K562 (cell line): ENCODE measurements at regions not wholly inside any gene's neighbourhood (a gene's known extent, or its start where the extent isn't known, plus 50 kb on each side); places are given as distances from the start of the nearest gene placed in this dataset.
"Not testable (repeated sequence)": the region's sequence is repeated elsewhere in the genome, so short reads cannot be mapped to it uniquely, and the experiment has no call there.

Experiments
- ATAC-seq: fragments of 200-7000 bp; cut with Tn5 transposase; 3 replicates; pipeline ENCODE4 v1.9.1; 2020; ENCODE audit warnings: moderate library complexity
- BruUV-seq: library from RNA; stranded (reverse); fragments of 400-500 nt; replicated peaks from 2 replicates; lab custom pipeline; 2021; lab: Mats Ljungman, UMichigan
- CTCF ChIA-PET: fragments of 300-600 bp; formaldehyde crosslinking; extraction: SDS; loops from one replicate; lab custom pipeline; 2021; ENCODE audit warnings: low intra/inter-chr PET ratio; lab: Yijun Ruan, JAX
- POLR2A ChIA-PET: fragments of 300-600, 350-650 bp; sonication (Branson Sonifier 250); formaldehyde crosslinking; extraction: SDS; loops from one replicate; lab custom pipeline; 2021; ENCODE audit warnings: antibody characterized with exemption, inconsistent platforms; lab: Yijun Ruan, JAX
- DNase-seq, 4 experiments: peaks; one replicate each; pipeline versions ENCODE4 v3.0.0 to v3.0.0-alpha.2; 2011 to 2018; ENCODE audit warnings: low spot score in 3 of 4, mixed read lengths in 3 of 4; ENCODE audit errors: extremely low read depth in 1 of 4
- FAIRE-seq: peaks from 2 replicates; lab custom pipeline; 2011; peaks lifted over from hg19 to GRCh38; lab: Jason Lieb, UNC
- H2AFZ ChIP-seq: 2 replicates; pipeline ENCODE4 v1.6.0; 2011; ENCODE audit warnings: low read depth, low read length, control low read depth, inconsistent platforms
- H3K27ac ChIP-seq: fragments of 200-600 bp; 3 replicates; pipeline ENCODE4 v1.8.0; 2011; ENCODE audit warnings: low read depth, mild to moderate bottlenecking, control low read depth, inconsistent platforms, low read length, moderate library complexity, mixed read lengths; ENCODE audit errors: extremely low read depth
- H3K27me3 ChIP-seq, 2 experiments: fragments of 300-600 bp in 1 of 2; 2 replicates in 1 of 2; 3 replicates in 1 of 2; pipeline versions ENCODE4 v1.6.0 to v1.8.0; 2011; ENCODE audit warnings: inconsistent platforms in 2 of 2, low read length in 2 of 2, mild to moderate bottlenecking in 1 of 2, mixed read lengths in 1 of 2, moderate library complexity in 1 of 2; ENCODE audit not compliant: control insufficient read depth in 2 of 2, insufficient read depth in 2 of 2
- H3K36me3 ChIP-seq: fragments of 300-600 bp; 3 replicates; pipeline ENCODE4 v1.8.0; 2011; ENCODE audit warnings: mild to moderate bottlenecking, low read length, inconsistent platforms; ENCODE audit not compliant: control insufficient read depth, insufficient read depth
- H3K4me1 ChIP-seq, 2 experiments: fragments of 200-600 bp in 1 of 2; replicated peaks in 1 of 2; 2 replicates in 1 of 2; 3 replicates in 1 of 2; pipeline versions ENCODE4 v1.5.1 to v1.8.0; 2011; ENCODE audit warnings: inconsistent platforms in 2 of 2, low read length in 2 of 2, mild to moderate bottlenecking in 1 of 2, mixed read lengths in 1 of 2, moderate library complexity in 1 of 2; ENCODE audit not compliant: control insufficient read depth in 2 of 2, insufficient read depth in 2 of 2
- H3K4me2 ChIP-seq: 2 replicates; pipeline ENCODE4 v1.6.1; 2011; ENCODE audit warnings: low read length, control low read depth, inconsistent platforms, mixed read lengths; ENCODE audit not compliant: insufficient read depth
- H3K4me3 ChIP-seq: fragments of 200-600 bp; sonication (generic), shearing (Covaris generic); 2 replicates; pipeline ENCODE4 v1.5.1; 2016; ENCODE audit warnings: control low read depth, inconsistent platforms
- H3K79me2 ChIP-seq: fragments of 200-600 bp; 3 replicates; pipeline ENCODE4 v1.8.0; 2011; ENCODE audit warnings: low read length, inconsistent platforms; ENCODE audit not compliant: control insufficient read depth, insufficient read depth
- H3K9ac ChIP-seq, 2 experiments: 2 replicates each; pipeline versions ENCODE4 v1.6.0 to v1.6.1; 2011; ENCODE audit warnings: low read depth in 2 of 2, low read length in 2 of 2, control low read depth in 1 of 2, inconsistent platforms in 1 of 2, mild to moderate bottlenecking in 1 of 2, mixed read lengths in 1 of 2; ENCODE audit not compliant: insufficient read depth in 1 of 2
- H3K9me1 ChIP-seq: one replicate; pipeline ENCODE4 v1.6.0; 2011; ENCODE audit warnings: inconsistent platforms, mild to moderate bottlenecking, low read length, moderate library complexity; ENCODE audit not compliant: control insufficient read depth, insufficient read depth
- H3K9me3 ChIP-seq: replicated peaks from 2 replicates; pipeline ENCODE4 v1.5.1; 2011; ENCODE audit warnings: low read depth, low read length, inconsistent platforms; ENCODE audit not compliant: control insufficient read depth, insufficient read depth
- H4K20me1 ChIP-seq: replicated peaks from 2 replicates; pipeline ENCODE4 v1.6.1; 2011; ENCODE audit warnings: low read length, inconsistent platforms, mixed read lengths; ENCODE audit not compliant: control insufficient read depth, insufficient read depth
- BRD9 ChIP-seq: fragments of 450-650 bp; IDR thresholded peaks from 2 replicates; pipeline ENCODE4 v1.6.1; 2018; ENCODE audit warnings: low read depth; ENCODE audit not compliant: partially characterized antibody
- HDAC2 ChIP-seq: fragments of 450-650 bp; IDR thresholded peaks from 2 replicates; pipeline ENCODE4 v1.6.1; 2016; ENCODE audit warnings: mild to moderate bottlenecking
- RFX5 ChIP-seq: IDR thresholded peaks from 2 replicates; pipeline ENCODE4 v1.6.1; 2011; ENCODE audit warnings: low read depth, mild to moderate bottlenecking, improper control_type of control experiment, low read length
- SMAD4 ChIP-seq: fragments of 250-450 bp; sonication (Bioruptor Pico); conservative IDR thresholded peaks from 2 replicates; pipeline ENCODE4 v1.8.0; 2021; ENCODE audit warnings: inconsistent platforms, mild to moderate bottlenecking, moderate library complexity
- ZNF699 ChIP-seq: fragments of 250-450 bp; sonication (Bioruptor Pico); IDR thresholded peaks from 2 replicates; pipeline ENCODE4 v1.8.0; 2021; ENCODE audit warnings: mild to moderate bottlenecking, moderate library complexity; ENCODE audit not compliant: insufficient replicate concordance
- ZNF717 ChIP-seq: fragments of 250-450 bp; sonication (Bioruptor Pico); IDR thresholded peaks from 2 replicates; pipeline ENCODE4 v1.5.0; 2021
- WGBS: fragments of 100-300 bp; shearing (Covaris generic); methylation state at CpG from one replicate; pipeline ENCODE4 v1.1.6; 2016; ENCODE audit warnings: low coverage, mixed read lengths; ENCODE audit not compliant: insufficient coverage; ENCODE audit errors: missing lambda C conversion rate; 5-methylcytosine and 5-hydroxymethylcytosine counted together
- in situ Hi-C: fragments of 300-500 bp; cut with MboI; formaldehyde crosslinking; loops from 4 replicates; pipeline ENCODE4 v1.15.0; 2018; ENCODE audit warnings: inconsistent platforms, mixed read lengths
- intact Hi-C: fragments of 100-400 bp; cut with micrococcal nuclease; formaldehyde crosslinking; loops from 2 replicates; pipeline ENCODE4 v1.14.2; 2022

DNA sequence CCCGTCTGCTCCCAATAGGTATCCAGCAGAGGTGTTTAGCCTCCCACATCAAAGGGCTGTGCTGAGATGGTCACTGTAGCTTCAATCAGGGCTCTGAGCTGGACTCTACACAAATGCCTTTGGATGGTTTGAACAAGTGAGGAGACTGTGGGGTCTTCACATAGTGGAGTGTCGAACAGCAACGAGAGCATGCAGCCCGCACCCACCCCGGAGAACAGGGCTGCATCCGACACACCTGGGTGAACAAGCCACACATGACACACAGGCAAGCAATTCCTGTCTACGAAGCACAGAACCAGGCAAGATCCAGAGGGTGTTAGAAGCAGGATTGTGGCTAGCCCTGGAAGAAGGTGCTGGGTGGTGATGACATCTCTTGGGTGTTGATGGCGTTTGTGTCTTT, 58.0 kb upstream of the FGF3 start (continued):
- TF ChIP-seq BRD9 (no peak), HDAC2 (no peak), ZNF717 (CRISPR knock-in tag) (no peak)

DNA sequence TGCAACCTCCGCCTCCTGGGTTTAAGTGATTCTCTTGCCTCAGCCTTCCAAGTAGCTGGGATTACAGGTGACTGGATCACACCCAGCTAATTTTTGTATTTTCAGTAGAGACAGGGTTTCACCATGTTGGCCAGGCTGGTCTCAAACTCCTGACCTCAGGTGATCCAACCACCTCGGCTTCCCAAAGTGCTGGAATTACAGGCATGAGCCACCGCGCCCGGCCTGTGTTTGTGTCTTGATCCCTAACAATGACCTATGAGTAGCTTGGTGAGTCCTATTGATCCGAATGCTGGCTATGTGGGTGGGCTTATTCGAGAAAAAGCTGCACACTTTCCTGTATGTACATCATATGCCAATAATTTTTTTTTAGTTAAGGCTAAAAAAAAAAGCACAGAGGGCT, 58.5 kb upstream of the FGF3 start:
- FAIRE-seq, H3K4me3 ChIP-seq, H2AFZ ChIP-seq, H3K9me1 ChIP-seq, POLR2A ChIA-PET, H3K9ac ChIP-seq, H3K27ac ChIP-seq, H3K4me2 ChIP-seq, BruUV-seq, in situ Hi-C loops, CTCF ChIA-PET, H3K36me3 ChIP-seq, H3K9me3 ChIP-seq, ATAC-seq, H3K79me2 ChIP-seq, H3K4me1 ChIP-seq, intact Hi-C loops, DNase-seq: not testable (repeated sequence)
- Histone ChIP-seq H3K27me3 (peaks cover 28 to 87% of the 10 kb centered on the region in 2 experiments; a peak in 4 of 5 replicates), H4K20me1 (peaks cover 16% of the 10 kb centered on the region)
- WGBS = 10% methylated on average over 6 of the region's 7 CpGs

DNA sequence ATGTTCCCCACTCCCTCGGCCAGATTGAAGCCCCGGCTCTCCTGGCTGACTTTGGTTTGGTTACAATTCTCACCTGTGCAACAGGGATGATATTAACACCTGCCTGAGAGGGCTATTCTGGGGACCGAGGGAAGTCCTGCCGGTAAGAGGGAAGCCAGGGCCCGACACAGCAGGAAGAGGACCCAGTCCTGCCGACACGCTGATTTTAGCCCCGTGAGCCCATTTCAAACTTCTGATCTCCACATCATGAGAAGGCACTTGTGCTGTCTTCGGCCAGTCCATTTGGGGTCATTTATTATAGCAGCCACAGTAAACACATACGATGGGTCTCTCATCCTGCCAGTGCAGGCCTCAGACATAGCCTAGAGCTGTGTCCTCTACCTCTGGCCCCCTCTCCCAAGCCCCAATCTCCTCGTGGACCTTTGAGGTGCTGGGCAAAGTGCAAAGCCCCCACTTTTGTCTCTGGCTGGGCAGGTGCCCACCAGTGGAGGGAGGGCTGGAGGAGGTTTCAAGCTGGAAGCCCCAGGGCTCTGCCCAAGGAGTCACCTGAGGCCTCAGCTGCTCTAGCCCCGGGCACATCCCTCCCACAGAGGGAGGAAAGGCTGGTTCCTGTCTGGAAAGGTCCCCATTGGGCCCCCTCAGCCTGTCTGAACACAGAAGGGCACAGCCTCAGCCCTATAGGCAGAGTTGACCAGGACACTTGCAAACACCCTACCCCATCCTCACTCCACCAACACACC, 59.1 kb upstream of the FGF3 start:
- no peak for DNase-seq
- intact Hi-C loops = no loop called here

More for the DNA sequence above, 59.1 kb upstream of the FGF3 start:
- Histone ChIP-seq H3K79me2 (no peaks in the 10 kb centered on the region), H3K4me1 (peaks cover 0 to under 1% of the 10 kb centered on the region in 2 experiments; a peak in 1 of 5 replicates), H3K36me3 (no peaks in the 10 kb centered on the region), H3K9me1 (no peaks in the 10 kb centered on the region), H2AFZ (no peak overlapping the region), H3K27ac (no peak overlapping the region), H3K4me2 (no peak overlapping the region), H4K20me1 (peaks cover 17% of the 10 kb centered on the region), H3K27me3 (peaks cover 32 to 90% of the 10 kb centered on the region in 2 experiments; a peak in 4 of 5 replicates), H3K9me3 (no peaks in the 10 kb centered on the region), H3K9ac (no peak overlapping the region), H3K4me3 (no peak overlapping the region)
- no peak for TF ChIP-seq ZNF699 (CRISPR knock-in tag)
- TF ChIP-seq RFX5 = no peak
- no peak for TF ChIP-seq SMAD4 (CRISPR knock-in tag)
- ATAC-seq = no peak
- ChIA-PET POLR2A (no interaction called here), CTCF (no interaction called here)
- FAIRE-seq = no peak
- WGBS = 1% methylated on average over 11 of the region's 12 CpGs
- no TSS peak for BruUV-seq
- in situ Hi-C loops = no loop called here
